ENCODE measurements at regions not wholly inside any gene's neighbourhood (a gene's known extent, or its start where the extent isn't known, plus 50 kb on each side); places are given as distances from the start of the nearest gene placed in this dataset.

GRCh38 chrX:113075521-113075920 is 234.9 kb upstream of the AMOT start:
- H3K4me1 ChIP-seq (ENCODE audit: control insufficient read depth, insufficient read depth, low read depth, low read length) = no peaks in the 10 kb centered on the region
- no peak overlapping the region for H4K8ac ChIP-seq (ENCODE audit: low read length)
- H3K36me3 ChIP-seq (ENCODE audit: control insufficient read depth in 1 of 2, insufficient read depth in 2 of 2, low read depth in 1 of 2, low read length in 2 of 2) = no peaks in the 10 kb centered on the region
- H2AK5ac ChIP-seq (ENCODE audit: low read length, severe bottlenecking) = no peak overlapping the region
- no peaks in the 10 kb centered on the region for H3K9me3 ChIP-seq (ENCODE audit: control insufficient read depth, low read length)
- no peak overlapping the region for H4K91ac ChIP-seq (ENCODE audit: low read length)
- H3K18ac ChIP-seq (ENCODE audit: low read depth in 1 of 2, low read length in 2 of 2) = no peak overlapping the region
- DNase-seq = no peak
- peaks cover 0 to 4% of the 10 kb centered on the region in 2 experiments for H3K27me3 ChIP-seq (ENCODE audit: control insufficient read depth in 1 of 2, insufficient read depth in 1 of 2, low read length in 2 of 2)
- no peak overlapping the region for H2AFZ ChIP-seq (ENCODE audit: low read depth, low read length)
- H3K4me2 ChIP-seq (ENCODE audit: low read length, poor library complexity, severe bottlenecking) = no peak overlapping the region
- H3K23ac ChIP-seq (ENCODE audit: low read length in 2 of 2) = no peak overlapping the region
- H2BK120ac ChIP-seq (ENCODE audit: low read depth, low read length) = no peak overlapping the region
- no peak overlapping the region for H3K4me3 ChIP-seq (ENCODE audit: insufficient read depth in 1 of 2, low read depth in 1 of 2, low read length in 2 of 2)
- H3K79me1 ChIP-seq (replicated peaks; ENCODE audit: low read length, poor library complexity, severe bottlenecking) = no peaks in the 10 kb centered on the region
- H3K14ac ChIP-seq (ENCODE audit: low read length in 2 of 2) = no peak overlapping the region
- no peak overlapping the region for H2BK12ac ChIP-seq (ENCODE audit: low read length in 2 of 2)
- H3K27ac ChIP-seq (ENCODE audit: low read length, poor library complexity, severe bottlenecking) = no peak overlapping the region
- no peak overlapping the region for H2BK5ac ChIP-seq (ENCODE audit: low read depth, low read length, poor library complexity, severe bottlenecking)
- H3K4ac ChIP-seq (ENCODE audit: low read depth in 1 of 2, low read length in 2 of 2) = no peak overlapping the region
- no peak overlapping the region for H3K9ac ChIP-seq (ENCODE audit: low read length)
- H2BK15ac ChIP-seq (ENCODE audit: low read depth, poor library complexity, severe bottlenecking) = no peak overlapping the region

GRCh38 chrX:113059714-113060113 is 219.1 kb upstream of the AMOT start:
- H3K27ac ChIP-seq (ENCODE audit: low read length, poor library complexity, severe bottlenecking) = no peak overlapping the region
- H2AFZ ChIP-seq (ENCODE audit: low read depth, low read length) = no peak overlapping the region
- no peak overlapping the region for H3K4me3 ChIP-seq (ENCODE audit: insufficient read depth in 1 of 2, low read depth in 1 of 2, low read length in 2 of 2)
- H3K79me1 ChIP-seq (replicated peaks; ENCODE audit: low read length, poor library complexity, severe bottlenecking) = no peaks in the 10 kb centered on the region
- H3K4ac ChIP-seq (ENCODE audit: low read depth in 1 of 2, low read length in 2 of 2) = no peak overlapping the region
- peak; percentile 2 for DNase-seq
- WGBS = no CpG with 5 or more reads among the region's 1 CpG
- H3K9me3 ChIP-seq (ENCODE audit: control insufficient read depth, low read length) = peaks cover 21% of the 10 kb centered on the region
- no peaks in the 10 kb centered on the region for H3K4me1 ChIP-seq (ENCODE audit: control insufficient read depth, insufficient read depth, low read depth, low read length)
- H3K14ac ChIP-seq (ENCODE audit: low read length in 2 of 2) = no peak overlapping the region
- H2BK120ac ChIP-seq (ENCODE audit: low read depth, low read length) = no peak overlapping the region
- H3K27me3 ChIP-seq (ENCODE audit: control insufficient read depth in 1 of 2, insufficient read depth in 1 of 2, low read length in 2 of 2) = no peaks in the 10 kb centered on the region
- no peak overlapping the region for H4K91ac ChIP-seq (ENCODE audit: low read length)
- no peak overlapping the region for H3K4me2 ChIP-seq (ENCODE audit: low read length, poor library complexity, severe bottlenecking)
- H3K23ac ChIP-seq (ENCODE audit: low read length in 2 of 2) = no peak overlapping the region
- H3K18ac ChIP-seq (ENCODE audit: low read depth in 1 of 2, low read length in 2 of 2) = no peak overlapping the region
- no peak overlapping the region for H2BK15ac ChIP-seq (ENCODE audit: low read depth, poor library complexity, severe bottlenecking)
- no peak overlapping the region for H3K9ac ChIP-seq (ENCODE audit: low read length)
- H4K8ac ChIP-seq (ENCODE audit: low read length) = no peak overlapping the region
- H2BK5ac ChIP-seq (ENCODE audit: low read depth, low read length, poor library complexity, severe bottlenecking) = no peak overlapping the region
- no peak overlapping the region for H2BK12ac ChIP-seq (ENCODE audit: low read length in 2 of 2)
- H2AK5ac ChIP-seq (ENCODE audit: low read length, severe bottlenecking) = no peak overlapping the region
- no peaks in the 10 kb centered on the region for H3K36me3 ChIP-seq (ENCODE audit: control insufficient read depth in 1 of 2, insufficient read depth in 2 of 2, low read depth in 1 of 2, low read length in 2 of 2)

- Histone ChIP-seq H2AFZ (ENCODE audit: low read depth, low read length) (no peak overlapping the region), H3K4me1 (ENCODE audit: control insufficient read depth, insufficient read depth, low read depth, low read length) (no peaks in the 10 kb centered on the region), H3K23ac (ENCODE audit: low read length in 2 of 2) (no peak overlapping the region), H3K36me3 (ENCODE audit: control insufficient read depth in 1 of 2, insufficient read depth in 2 of 2, low read depth in 1 of 2, low read length in 2 of 2) (no peaks in the 10 kb centered on the region), H3K4me3 (ENCODE audit: insufficient read depth in 1 of 2, low read depth in 1 of 2, low read length in 2 of 2) (no peak overlapping the region), H2BK120ac (ENCODE audit: low read depth, low read length) (no peak overlapping the region), H3K27ac (ENCODE audit: low read length, poor library complexity, severe bottlenecking) (no peak overlapping the region), H3K14ac (ENCODE audit: low read length in 2 of 2) (no peak overlapping the region), H2BK15ac (ENCODE audit: low read depth, poor library complexity, severe bottlenecking) (no peak overlapping the region), H2BK5ac (ENCODE audit: low read depth, low read length, poor library complexity, severe bottlenecking) (no peak overlapping the region), H4K91ac (ENCODE audit: low read length) (no peak overlapping the region), H3K9ac (ENCODE audit: low read length) (no peak overlapping the region), H3K79me1 (replicated peaks; ENCODE audit: low read length, poor library complexity, severe bottlenecking) (no peaks in the 10 kb centered on the region), H3K4ac (ENCODE audit: low read depth in 1 of 2, low read length in 2 of 2) (no peak overlapping the region), H3K27me3 (ENCODE audit: control insufficient read depth in 1 of 2, insufficient read depth in 1 of 2, low read length in 2 of 2) (no peaks in the 10 kb centered on the region), H3K18ac (ENCODE audit: low read depth in 1 of 2, low read length in 2 of 2) (no peak overlapping the region), H3K4me2 (ENCODE audit: low read length, poor library complexity, severe bottlenecking) (no peak overlapping the region), H2BK12ac (ENCODE audit: low read length in 2 of 2) (no peak overlapping the region), H2AK5ac (ENCODE audit: low read length, severe bottlenecking) (no peak overlapping the region), H4K8ac (ENCODE audit: low read length) (no peak overlapping the region), H3K9me3 (ENCODE audit: control insufficient read depth, low read length) (peaks cover 12% of the 10 kb centered on the region)
- DNase-seq = no peak
- WGBS = no CpG with 5 or more reads among the region's 6 CpGs
Observed at GRCh38 chrX:113058634-113059033, 218.0 kb upstream of the AMOT start.

- Histone ChIP-seq H3K9me3 (ENCODE audit: control insufficient read depth, low read length) (peaks cover 22% of the 10 kb centered on the region), H2BK12ac (ENCODE audit: low read length in 2 of 2) (no peak overlapping the region), H3K14ac (ENCODE audit: low read length in 2 of 2) (no peak overlapping the region), H3K27ac (ENCODE audit: low read length, poor library complexity, severe bottlenecking) (no peak overlapping the region), H3K18ac (ENCODE audit: low read depth in 1 of 2, low read length in 2 of 2) (no peak overlapping the region), H4K91ac (ENCODE audit: low read length) (no peak overlapping the region), H3K27me3 (ENCODE audit: control insufficient read depth in 1 of 2, insufficient read depth in 1 of 2, low read length in 2 of 2) (no peaks in the 10 kb centered on the region), H2AFZ (ENCODE audit: low read depth, low read length) (no peak overlapping the region), H2BK5ac (ENCODE audit: low read depth, low read length, poor library complexity, severe bottlenecking) (no peak overlapping the region), H3K4me2 (ENCODE audit: low read length, poor library complexity, severe bottlenecking) (no peak overlapping the region), H2AK5ac (ENCODE audit: low read length, severe bottlenecking) (no peak overlapping the region), H4K8ac (ENCODE audit: low read length) (no peak overlapping the region), H3K23ac (ENCODE audit: low read length in 2 of 2) (no peak overlapping the region), H3K4ac (ENCODE audit: low read depth in 1 of 2, low read length in 2 of 2) (no peak overlapping the region), H2BK15ac (ENCODE audit: low read depth, poor library complexity, severe bottlenecking) (no peak overlapping the region), H3K9ac (ENCODE audit: low read length) (no peak overlapping the region), H3K4me1 (ENCODE audit: control insufficient read depth, insufficient read depth, low read depth, low read length) (no peaks in the 10 kb centered on the region), H3K79me1 (replicated peaks; ENCODE audit: low read length, poor library complexity, severe bottlenecking) (no peaks in the 10 kb centered on the region), H2BK120ac (ENCODE audit: low read depth, low read length) (no peak overlapping the region), H3K36me3 (ENCODE audit: control insufficient read depth in 1 of 2, insufficient read depth in 2 of 2, low read depth in 1 of 2, low read length in 2 of 2) (no peaks in the 10 kb centered on the region), H3K4me3 (ENCODE audit: insufficient read depth in 1 of 2, low read depth in 1 of 2, low read length in 2 of 2) (no peak overlapping the region)
- no peak for DNase-seq
- WGBS = no CpG with 5 or more reads among the region's 1 CpG
Observed at GRCh38 chrX:113048896-113049295, 208.3 kb upstream of the AMOT start.
